T-cell (primary cell): ENCODE measurements at regions not wholly inside any gene's neighbourhood (a gene's known extent, or its start where the extent isn't known, plus 50 kb on each side); places are given as distances from the start of the nearest gene placed in this dataset.

Source experiments
- ATAC-seq, 4 experiments: fragments of 200-7000 bp in 3 of 4; fragments of 150-1000 bp in 1 of 4; cut with Tn5 transposase; replicated peaks in 1 of 4; 1 replicate in 3 of 4; 2 replicates in 1 of 4; pipeline ENCODE4 v1.10.0; 2021; ENCODE audit warnings: moderate library complexity in 3 of 4, mild to moderate bottlenecking in 2 of 4, moderate number of reproducible peaks in 1 of 4
- CTCF ChIA-PET, 2 donors: fragments of 300-600 bp; sonication (Branson Sonifier 250); formaldehyde crosslinking; loops; one replicate each; lab custom pipeline; 2022; ENCODE audit warnings: antibody characterized with exemption in 2 of 2; lab: Charles Lee
- POLR2A ChIA-PET, 2 donors: fragments of 300-600 bp; sonication (Branson Sonifier 250); formaldehyde crosslinking; loops; one replicate each; lab custom pipeline; 2022; ENCODE audit warnings: antibody characterized with exemption in 2 of 2; lab: Charles Lee
- DNase-seq, 35 experiments: peaks; one replicate each; pipeline versions ENCODE4 v3.0.0 to v3.0.0-alpha.2; 2013 to 2023
- H3K27ac ChIP-seq: one replicate; pipeline ENCODE4 v1.5.1; 2013; ENCODE audit warnings: low read length
- H3K27me3 ChIP-seq, 2 experiments: replicated peaks in 1 of 2; 1 replicate in 1 of 2; 2 replicates in 1 of 2; pipeline versions ENCODE4 v1.6.1 to v1.7.0; 2013; ENCODE audit warnings: low read length in 1 of 2, mixed read lengths in 1 of 2; ENCODE audit not compliant: control insufficient read depth in 2 of 2, insufficient read depth in 2 of 2; ENCODE audit errors: extremely low read depth in 1 of 2
- H3K36me3 ChIP-seq, 2 donors: 1 replicate in 1 of 2; 2 replicates in 1 of 2; pipeline versions ENCODE4 v1.6.1 to v1.7.0; 2013; ENCODE audit warnings: low read length in 1 of 2; ENCODE audit not compliant: control insufficient read depth in 2 of 2, insufficient read depth in 1 of 2; ENCODE audit errors: extremely low read depth in 1 of 2
- H3K4me1 ChIP-seq, 2 experiments: 1 replicate in 1 of 2; 2 replicates in 1 of 2; pipeline versions ENCODE4 v1.6.1 to v1.7.0; 2013; ENCODE audit warnings: low read length in 2 of 2, mixed read lengths in 1 of 2; ENCODE audit not compliant: insufficient read depth in 2 of 2, control insufficient read depth in 1 of 2; ENCODE audit errors: extremely low read depth in 1 of 2
- H3K4me3 ChIP-seq, 2 donors: 1 replicate in 1 of 2; 2 replicates in 1 of 2; pipeline versions ENCODE4 v1.5.1 to v1.7.0; 2013; ENCODE audit warnings: mild to moderate bottlenecking in 2 of 2, low read length in 1 of 2, moderate library complexity in 1 of 2; ENCODE audit not compliant: control insufficient read depth in 1 of 2; ENCODE audit errors: extremely low read depth in 1 of 2
- H3K9me3 ChIP-seq: 2 replicates; pipeline ENCODE4 v1.7.0; 2013
- H3K27ac Mint-ChIP-seq, 2 donors: one replicate each; pipeline ENCODE4 v1.8.0; 2020 to 2021; ENCODE audit warnings: mild to moderate bottlenecking in 2 of 2, mixed read lengths in 2 of 2
- H3K27me3 Mint-ChIP-seq, 2 donors: one replicate each; pipeline ENCODE4 v1.8.0; 2021 to 2022; ENCODE audit warnings: mixed read lengths in 2 of 2
- H3K36me3 Mint-ChIP-seq: one replicate; pipeline ENCODE4 v1.8.0; 2021; ENCODE audit warnings: mixed read lengths
- H3K4me1 Mint-ChIP-seq, 3 donors: one replicate each; pipeline ENCODE4 v1.8.0; 2020 to 2022; ENCODE audit warnings: mixed read lengths in 3 of 3, mild to moderate bottlenecking in 1 of 3
- H3K4me3 Mint-ChIP-seq, 3 donors: one replicate each; pipeline ENCODE4 v1.8.0; 2020 to 2022; ENCODE audit warnings: mild to moderate bottlenecking in 3 of 3, mixed read lengths in 3 of 3, moderate library complexity in 3 of 3
- H3K9me3 Mint-ChIP-seq, 3 donors: one replicate each; pipeline ENCODE4 v1.8.0; 2020 to 2022; ENCODE audit warnings: mixed read lengths in 3 of 3
- WGBS: methylation state at CpG from one replicate; pipeline ENCODE4 v1.1.5; 2013; ENCODE audit warnings: missing lambda C conversion rate; ENCODE audit not compliant: insufficient coverage; 5-methylcytosine and 5-hydroxymethylcytosine counted together

GRCh38 chr11:30171661-30172060 lies 59.2 kb upstream of the FSHB start:
- H3K27me3 ChIP-seq: no peaks in the 10 kb centered on the region
- ATAC-seq (no peak), DNase-seq (no peak)
- H3K4me1 ChIP-seq: no peaks in the 10 kb centered on the region
- H3K36me3 Mint-ChIP-seq: no peaks in the 10 kb centered on the region
- no peak overlapping the region for H3K4me3 Mint-ChIP-seq
- H3K9me3 ChIP-seq: no peaks in the 10 kb centered on the region
- H3K4me3 ChIP-seq: no peak overlapping the region
- WGBS: no CpG with 5 or more reads among the region's 2 CpGs
- H3K4me1 Mint-ChIP-seq: no peaks in the 10 kb centered on the region
- ChIA-PET POLR2A (no interaction called here), CTCF (no interaction called here)
- H3K9me3 Mint-ChIP-seq: peaks cover 0 to 4% (median 0%) of the 10 kb centered on the region in 3 donors
- peaks cover 0 to 11% of the 10 kb centered on the region in 2 donors for H3K27me3 Mint-ChIP-seq
- H3K27ac ChIP-seq: no peak overlapping the region
- H3K36me3 ChIP-seq: no peaks in the 10 kb centered on the region
- H3K27ac Mint-ChIP-seq: no peak overlapping the region

- H3K36me3 ChIP-seq: no peaks in the 10 kb centered on the region
- Mint-ChIP-seq H3K4me1 (no peaks in the 10 kb centered on the region), H3K36me3 (no peaks in the 10 kb centered on the region), H3K27me3 (peaks cover 0 to 11% of the 10 kb centered on the region in 2 donors), H3K4me3 (no peak overlapping the region), H3K27ac (no peak overlapping the region), H3K9me3 (peaks cover 0 to 4% (median 0%) of the 10 kb centered on the region in 3 donors)
- H3K4me1 ChIP-seq: no peaks in the 10 kb centered on the region
- no peak for DNase-seq
- POLR2A ChIA-PET: no interaction called here
- CTCF ChIA-PET: no interaction called here
- no peaks in the 10 kb centered on the region for H3K9me3 ChIP-seq
- no CpG with 5 or more reads among the region's 2 CpGs for WGBS
- no peak overlapping the region for H3K27ac ChIP-seq
- H3K4me3 ChIP-seq: no peak overlapping the region
- ATAC-seq: no peak
- H3K27me3 ChIP-seq: no peaks in the 10 kb centered on the region
These were observed 58.7 kb upstream of the FSHB start for GRCh38 chr11:30172158-30172557.

GRCh38 chr11:30172883-30173311 lies 57.9 kb upstream of the FSHB start:
- no peaks in the 10 kb centered on the region for H3K27me3 ChIP-seq
- H3K27ac Mint-ChIP-seq: no peak overlapping the region
- no peaks in the 10 kb centered on the region for H3K4me1 Mint-ChIP-seq
- WGBS: 50% methylated on average over 1 of the region's 3 CpGs
- H3K9me3 ChIP-seq: no peaks in the 10 kb centered on the region
- peaks cover 0 to 11% of the 10 kb centered on the region in 2 donors for H3K27me3 Mint-ChIP-seq
- no peak overlapping the region for H3K27ac ChIP-seq
- DNase-seq: no peak
- H3K36me3 ChIP-seq: no peaks in the 10 kb centered on the region
- no peak overlapping the region for H3K4me3 ChIP-seq
- no peak overlapping the region for H3K4me3 Mint-ChIP-seq
- ATAC-seq: no peak
- no peaks in the 10 kb centered on the region for H3K4me1 ChIP-seq
- peaks cover 0 to 4% (median 2%) of the 10 kb centered on the region in 3 donors for H3K9me3 Mint-ChIP-seq
- ChIA-PET CTCF (no interaction called here), POLR2A (no interaction called here)
- no peaks in the 10 kb centered on the region for H3K36me3 Mint-ChIP-seq

- peaks cover 0 to 11% of the 10 kb centered on the region in 2 donors for H3K27me3 Mint-ChIP-seq
- H3K36me3 Mint-ChIP-seq: no peaks in the 10 kb centered on the region
- H3K4me3 ChIP-seq: no peak overlapping the region
- CTCF ChIA-PET: no interaction called here
- no peak for ATAC-seq
- H3K4me1 ChIP-seq: no peaks in the 10 kb centered on the region
- POLR2A ChIA-PET: no interaction called here
- WGBS: no CpG with 5 or more reads among the region's 2 CpGs
- H3K9me3 Mint-ChIP-seq: peaks cover 0 to 5% (median 3%) of the 10 kb centered on the region in 3 donors
- no peaks in the 10 kb centered on the region for H3K4me1 Mint-ChIP-seq
- no peaks in the 10 kb centered on the region for H3K36me3 ChIP-seq
- H3K27ac ChIP-seq: no peak overlapping the region
- H3K27ac Mint-ChIP-seq: no peak overlapping the region
- DNase-seq: no peak
- H3K9me3 ChIP-seq: no peaks in the 10 kb centered on the region
- no peaks in the 10 kb centered on the region for H3K27me3 ChIP-seq
- H3K4me3 Mint-ChIP-seq: no peak overlapping the region
These were observed 56.4 kb upstream of the FSHB start for GRCh38 chr11:30174265-30175020.
